GM21619 (cell line): ENCODE measurements at regions not wholly inside any gene's neighbourhood (a gene's known extent, or its start where the extent isn't known, plus 50 kb on each side); places are given as distances from the start of the nearest gene placed in this dataset.
"Not testable (repeated sequence)": the region's sequence is repeated elsewhere in the genome, so short reads cannot be mapped to it uniquely, and the experiment has no call there.

Experiments used
- ATAC-seq: cut with Tn5 transposase; IDR thresholded peaks from one replicate; pipeline ENCODE4 v1.9.1; 2021; ENCODE audit not compliant: unreplicated experiment

DNA sequence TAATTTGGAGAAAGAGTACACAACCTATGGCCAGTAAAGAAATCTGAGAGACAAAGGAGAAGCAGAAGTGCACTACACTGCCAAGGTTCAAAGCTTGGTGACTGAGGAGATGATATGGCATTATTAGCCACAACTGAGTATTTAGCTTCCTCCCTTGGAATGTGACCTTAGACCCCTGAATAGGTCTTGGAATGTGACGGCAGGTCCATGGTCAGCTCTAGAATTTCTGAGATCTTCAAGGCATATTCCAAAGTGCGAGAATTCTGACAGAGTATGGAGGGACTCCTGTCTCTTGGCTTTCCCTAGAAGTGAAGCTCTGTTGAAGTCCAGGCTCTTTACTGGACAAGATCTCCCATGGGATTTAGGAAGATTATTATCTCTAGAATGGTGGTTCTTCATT, 130.0 kb upstream of the FN1 start:
- no peak for ATAC-seq

DNA sequence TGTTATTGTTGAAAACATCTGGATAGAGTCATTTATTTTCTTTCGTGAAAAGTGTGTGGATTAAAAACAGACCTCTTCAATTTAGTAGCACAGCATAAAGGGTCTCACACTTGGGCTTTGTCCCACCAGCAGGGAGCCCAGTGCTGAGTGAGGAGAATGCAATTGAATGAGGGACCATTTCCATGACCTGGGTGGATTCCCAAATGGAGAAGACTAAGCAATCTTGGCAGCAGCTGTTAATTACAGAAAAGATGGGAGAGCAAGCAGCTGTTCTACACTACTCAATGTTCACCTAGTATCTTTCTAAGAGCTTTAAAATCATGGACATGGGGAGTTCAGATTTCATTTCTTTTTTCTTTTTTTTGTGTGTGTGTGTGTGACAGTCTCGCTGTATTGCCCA, 121.8 kb upstream of the FN1 start:
- no peak for ATAC-seq

DNA sequence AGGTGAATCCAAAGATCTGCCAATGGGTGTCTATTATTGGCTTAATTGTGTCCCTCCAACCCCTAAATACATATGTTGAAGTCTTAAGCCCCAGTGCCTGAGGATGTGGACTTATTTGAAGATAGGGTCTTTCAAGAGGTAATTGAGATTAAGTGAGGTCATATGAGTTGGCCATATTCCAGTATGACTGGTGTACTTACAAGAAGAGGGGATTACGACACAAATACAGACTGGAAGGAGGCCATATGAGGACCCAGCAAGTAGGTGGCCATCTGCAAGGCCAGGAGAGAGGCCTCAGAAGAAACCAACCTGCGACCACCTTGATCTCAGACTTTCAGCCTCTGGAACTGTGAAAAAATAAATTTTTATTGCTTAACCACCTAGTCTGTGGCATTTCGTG, 121.1 kb upstream of the FN1 start:
- ATAC-seq = no peak

DNA sequence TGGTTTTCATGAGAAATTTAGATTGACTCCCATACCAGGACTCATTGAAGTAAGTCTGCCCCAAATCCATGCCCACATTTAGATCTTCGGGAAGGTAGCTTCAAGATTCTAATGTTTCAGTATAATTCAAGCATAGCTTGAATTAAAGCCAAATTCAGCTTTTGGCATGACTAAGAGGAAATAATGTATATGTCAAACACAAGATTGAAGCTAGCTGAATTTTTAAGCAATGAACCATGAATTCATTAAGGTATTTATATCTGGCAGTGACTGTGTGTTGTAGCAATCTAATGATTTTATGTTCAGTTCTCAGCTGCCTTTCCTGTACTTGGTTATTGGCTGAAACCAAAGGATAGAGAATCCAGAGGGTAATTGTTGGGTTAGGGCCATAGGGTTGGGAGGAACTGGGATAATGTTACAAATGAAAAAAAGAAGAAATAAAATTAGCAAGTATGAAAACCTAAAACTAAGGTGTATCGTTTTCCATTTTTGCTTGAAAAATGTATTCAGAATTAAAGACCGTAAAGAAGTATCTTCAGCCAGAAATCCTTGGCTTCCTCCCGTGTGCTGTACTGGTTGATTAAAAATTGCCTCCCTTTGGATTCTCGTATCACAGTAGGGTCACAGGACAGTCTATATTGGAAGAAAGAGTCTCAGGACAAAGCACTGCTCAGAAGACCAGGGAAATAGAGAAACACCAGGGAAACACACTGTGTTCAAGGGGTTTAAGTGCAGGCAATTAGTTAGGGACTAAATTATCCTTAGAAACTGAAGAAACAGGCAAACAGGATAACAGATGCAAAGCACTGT, 119.0 kb upstream of the FN1 start:
- no peak for ATAC-seq

DNA sequence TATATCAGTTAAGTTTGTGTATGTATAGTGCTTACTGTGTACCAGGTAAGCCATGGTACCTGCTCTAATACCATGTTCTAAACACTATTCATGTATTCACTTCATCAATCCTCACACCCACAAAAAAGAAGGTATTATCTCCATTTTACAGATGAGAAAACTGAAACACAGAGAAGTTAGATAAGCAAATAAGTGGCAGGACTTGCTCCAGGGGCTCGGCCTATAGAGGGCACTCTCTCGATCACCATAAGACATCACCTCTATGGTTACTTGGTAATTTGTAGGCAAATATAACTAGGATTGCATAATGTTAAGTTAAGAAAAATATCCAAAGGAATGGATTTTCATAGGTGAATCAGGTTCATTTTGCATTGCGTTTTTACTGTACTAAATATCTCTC, 118.1 kb upstream of the FN1 start:
- no peak for ATAC-seq

DNA sequence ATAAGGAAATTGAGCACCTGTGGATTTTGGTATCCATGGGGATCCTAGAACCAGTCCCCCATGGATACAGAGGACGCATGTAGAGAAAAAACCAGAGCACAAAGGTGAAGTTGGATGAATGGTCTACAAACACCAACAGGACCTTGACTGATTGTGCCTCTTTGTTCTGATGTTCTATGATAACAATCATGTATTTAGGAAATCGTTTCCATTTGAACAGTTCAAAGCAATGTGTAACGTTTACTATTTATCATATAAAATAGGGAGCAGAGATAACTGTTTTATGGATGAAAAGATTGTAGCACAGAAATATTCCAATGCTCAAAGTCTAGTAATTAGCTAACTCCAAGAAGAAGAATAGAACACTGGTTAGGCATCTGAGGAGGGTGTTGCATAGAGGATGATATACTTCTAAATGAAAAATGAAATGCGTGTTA, 116.3 kb upstream of the FN1 start:
- no peak for ATAC-seq

DNA sequence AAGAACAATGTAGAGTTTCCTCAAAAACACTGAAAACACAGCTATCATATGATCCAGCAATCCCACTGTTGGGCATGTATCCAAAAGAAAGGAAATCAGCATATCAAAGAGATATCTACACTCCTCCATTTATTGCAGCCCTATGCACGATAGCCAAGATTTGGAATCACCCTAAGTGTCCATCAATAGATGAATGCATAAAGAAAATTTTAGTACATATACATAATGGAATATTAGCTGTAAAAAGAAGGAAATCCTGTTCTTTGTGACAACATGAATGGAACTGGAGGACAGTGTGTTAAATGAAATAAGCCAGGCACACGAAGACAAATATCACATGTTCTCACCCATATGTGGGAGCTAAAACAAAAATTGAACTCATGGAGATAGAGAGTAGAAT, 114.5 kb upstream of the FN1 start:
- no peak for ATAC-seq

DNA sequence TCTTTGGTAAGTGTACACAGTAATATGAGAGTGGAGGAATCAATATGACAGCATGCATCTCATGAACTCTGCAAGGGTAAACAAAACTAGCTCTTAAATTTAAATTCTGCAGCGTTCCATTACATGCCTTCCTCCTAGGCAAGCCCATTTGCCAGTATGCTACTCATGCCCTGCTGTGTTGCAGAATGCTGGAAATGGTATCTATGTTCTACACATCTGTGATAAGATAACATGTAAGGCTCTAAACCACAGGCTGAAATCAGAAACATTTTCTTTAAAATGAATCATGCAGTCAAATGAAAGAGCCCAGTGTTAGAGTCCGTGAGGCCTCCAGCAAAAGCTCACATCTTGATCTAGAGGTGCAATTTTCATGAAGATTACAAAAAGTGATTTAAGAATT, 112.8 kb upstream of the FN1 start:
- ATAC-seq = no peak

DNA sequence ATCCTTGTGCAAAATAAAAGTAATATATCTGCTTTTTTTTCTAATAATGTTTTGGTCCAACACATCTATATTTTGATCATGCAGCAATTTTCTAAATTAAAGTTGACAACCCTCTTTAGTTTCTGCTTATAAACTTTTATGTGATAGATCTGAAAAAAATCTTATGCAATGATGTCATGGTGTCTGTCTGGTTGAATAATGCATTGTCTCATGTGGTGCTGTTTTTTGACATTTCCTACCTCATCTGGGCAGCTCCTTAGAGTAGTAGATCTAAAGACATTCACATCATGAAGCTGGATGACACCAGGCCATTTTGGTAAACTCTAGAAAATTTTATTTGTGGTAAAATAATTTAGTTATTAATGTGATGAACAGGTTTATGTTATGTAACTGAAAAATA, 106.8 kb upstream of the FN1 start:
- no peak for ATAC-seq

DNA sequence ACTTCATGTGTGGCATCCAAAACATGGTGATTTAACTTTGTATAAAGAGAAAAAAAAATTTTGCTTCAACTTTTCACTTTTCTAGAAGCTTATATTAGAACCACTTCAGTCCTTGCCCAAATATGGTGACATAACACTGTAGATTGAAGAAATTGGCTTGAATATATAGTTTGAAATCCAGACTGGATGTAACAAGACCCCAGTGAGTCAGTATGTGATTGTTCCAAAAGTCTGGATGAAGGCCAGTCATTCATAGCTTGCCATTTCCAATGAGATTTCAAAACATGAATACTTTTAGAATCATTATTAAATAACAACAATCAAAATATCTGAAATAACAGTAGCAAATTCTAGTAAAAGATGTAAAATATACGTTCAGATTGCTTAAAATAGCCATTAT, 104.8 kb upstream of the FN1 start:
- no peak for ATAC-seq

DNA sequence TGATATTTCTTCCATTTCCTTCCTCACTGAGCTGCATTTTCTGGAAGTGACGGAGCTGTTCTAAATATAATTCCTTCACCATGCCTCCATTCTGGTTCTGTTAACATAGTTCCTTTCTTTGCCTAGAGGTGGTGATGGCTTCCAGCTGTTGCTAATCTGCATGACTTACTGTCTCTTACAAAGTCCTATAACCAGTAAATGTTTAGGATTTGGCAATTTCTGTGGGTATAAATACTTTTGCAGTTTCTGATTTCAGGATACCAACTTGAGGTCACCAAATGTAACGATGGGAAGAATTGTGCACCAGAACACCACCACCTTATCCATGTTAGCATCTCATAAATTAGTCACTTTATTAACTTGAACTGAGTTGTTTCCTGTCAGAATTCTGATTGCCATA, 101.7 kb upstream of the FN1 start:
- ATAC-seq = no peak

DNA sequence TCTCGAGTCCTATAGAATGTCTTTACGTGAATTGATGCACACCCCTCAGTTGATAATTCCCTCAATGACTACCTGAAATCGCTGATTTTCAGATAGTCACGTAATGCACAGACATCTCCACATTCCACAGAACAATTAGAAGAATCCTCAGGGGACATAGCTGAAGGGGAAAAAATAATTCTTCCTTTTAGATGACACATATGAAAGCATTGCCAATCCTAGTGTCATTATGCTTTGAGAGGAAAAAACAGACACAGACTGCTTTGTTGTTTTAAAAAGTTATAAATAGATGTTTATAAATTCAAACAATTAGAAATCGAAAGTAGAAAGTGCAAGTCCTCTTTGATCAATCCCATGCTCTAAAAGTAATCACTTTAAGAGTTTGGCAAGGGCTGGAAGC, 100.6 kb upstream of the FN1 start:
- no peak for ATAC-seq

DNA sequence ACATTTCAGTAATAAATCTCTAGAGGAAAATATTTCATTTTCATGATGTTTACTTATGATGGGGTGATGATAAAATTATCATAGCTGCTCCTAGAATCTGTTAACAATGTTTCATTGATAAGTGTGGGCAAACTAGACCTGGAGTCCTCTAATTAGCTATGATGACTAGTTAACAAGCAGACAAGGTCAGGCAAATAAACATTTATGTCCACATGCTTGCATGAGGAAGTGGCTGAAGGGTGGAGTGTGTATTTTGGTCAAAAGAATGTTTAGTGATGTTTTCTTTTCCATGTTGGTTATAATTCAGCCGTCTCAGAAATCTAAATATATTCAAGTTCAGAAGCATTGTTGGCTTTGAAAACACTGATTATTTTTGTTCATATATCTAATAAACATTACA, 99.9 kb upstream of the FN1 start:
- no peak for ATAC-seq

DNA sequence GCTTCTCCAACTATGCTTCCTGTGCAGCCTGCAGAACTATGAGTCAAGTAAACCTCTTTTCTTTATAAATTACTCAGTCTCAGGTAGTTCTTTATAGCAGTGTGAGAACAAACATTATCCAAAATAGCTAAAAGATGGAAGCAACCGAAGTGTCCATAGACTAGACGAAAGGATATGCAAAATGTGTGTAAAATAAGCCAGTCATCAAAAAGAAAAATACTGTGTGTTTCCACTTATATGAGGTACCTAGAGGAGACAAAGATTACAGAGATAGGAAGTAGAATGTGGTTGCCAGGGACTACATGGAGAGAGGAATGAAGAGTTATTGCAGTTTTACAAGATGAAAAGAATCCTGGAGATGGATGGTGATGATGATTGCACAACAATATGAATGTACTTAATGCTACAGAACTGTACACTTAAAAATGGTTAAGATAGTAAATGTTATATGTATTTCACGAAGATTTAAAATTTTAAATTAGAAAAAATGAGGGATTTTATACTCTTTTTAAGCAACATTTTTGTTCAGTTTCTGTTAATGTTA, 99.3 kb upstream of the FN1 start:
- no peak for ATAC-seq

DNA sequence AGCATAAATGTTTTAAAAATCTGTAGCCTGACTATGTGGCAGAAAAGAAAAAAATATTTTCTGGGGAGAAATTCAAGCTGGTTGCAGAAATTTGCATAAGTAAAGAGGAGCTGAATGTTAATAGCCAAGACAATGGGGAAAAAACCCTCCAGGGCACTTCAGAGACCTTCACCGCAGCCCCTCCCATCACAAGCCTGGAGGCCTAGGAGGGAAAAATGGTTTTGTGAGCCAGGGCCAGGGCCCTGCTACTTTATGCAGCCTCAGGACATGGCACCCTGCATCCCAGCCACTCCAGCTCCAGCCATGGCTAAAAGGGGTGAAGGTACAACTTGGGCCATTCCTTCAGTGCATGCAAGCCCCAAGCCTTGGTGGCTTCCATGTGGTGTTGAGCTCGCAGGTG, 97.8 kb upstream of the FN1 start:
- ATAC-seq = not testable (repeated sequence)

DNA sequence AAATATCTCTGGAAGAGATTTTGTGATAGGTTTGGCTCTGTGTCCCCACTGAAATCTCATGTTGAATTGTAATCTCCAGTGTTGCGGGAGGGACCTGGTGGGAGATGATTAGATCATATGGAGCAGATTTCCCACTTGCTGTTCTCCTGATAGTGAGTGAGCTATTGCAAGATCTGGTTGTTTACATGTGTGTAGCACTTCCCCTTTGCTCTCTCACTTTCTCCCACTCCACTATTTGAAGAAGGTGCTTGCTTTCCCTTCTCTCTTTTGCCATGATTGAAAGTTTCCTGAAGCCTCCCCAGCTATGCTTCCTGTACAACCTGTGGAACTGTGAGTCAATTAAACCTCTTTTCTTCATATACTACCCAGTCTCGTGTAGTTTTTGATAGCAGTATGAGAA, 97.0 kb upstream of the FN1 start:
- no peak for ATAC-seq

DNA sequence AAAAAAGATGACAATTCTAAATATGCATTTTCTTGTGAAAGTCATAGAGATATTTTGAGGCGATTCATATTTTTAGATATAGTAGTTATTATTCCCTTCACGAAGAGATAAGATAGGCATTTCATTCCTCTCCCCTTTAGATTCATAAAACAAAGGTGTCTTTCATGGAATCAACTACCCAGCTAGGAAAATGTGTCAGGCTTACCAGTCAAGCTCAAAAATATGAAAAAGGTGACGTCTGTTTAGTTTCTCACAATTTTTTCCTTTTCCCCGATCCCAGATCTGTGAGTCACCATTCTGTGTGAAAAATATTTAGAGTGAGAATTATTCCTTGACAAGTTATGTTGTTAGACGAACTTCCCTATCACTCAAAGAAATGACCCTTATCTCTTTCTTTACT, 95.4 kb upstream of the FN1 start:
- no peak for ATAC-seq

DNA sequence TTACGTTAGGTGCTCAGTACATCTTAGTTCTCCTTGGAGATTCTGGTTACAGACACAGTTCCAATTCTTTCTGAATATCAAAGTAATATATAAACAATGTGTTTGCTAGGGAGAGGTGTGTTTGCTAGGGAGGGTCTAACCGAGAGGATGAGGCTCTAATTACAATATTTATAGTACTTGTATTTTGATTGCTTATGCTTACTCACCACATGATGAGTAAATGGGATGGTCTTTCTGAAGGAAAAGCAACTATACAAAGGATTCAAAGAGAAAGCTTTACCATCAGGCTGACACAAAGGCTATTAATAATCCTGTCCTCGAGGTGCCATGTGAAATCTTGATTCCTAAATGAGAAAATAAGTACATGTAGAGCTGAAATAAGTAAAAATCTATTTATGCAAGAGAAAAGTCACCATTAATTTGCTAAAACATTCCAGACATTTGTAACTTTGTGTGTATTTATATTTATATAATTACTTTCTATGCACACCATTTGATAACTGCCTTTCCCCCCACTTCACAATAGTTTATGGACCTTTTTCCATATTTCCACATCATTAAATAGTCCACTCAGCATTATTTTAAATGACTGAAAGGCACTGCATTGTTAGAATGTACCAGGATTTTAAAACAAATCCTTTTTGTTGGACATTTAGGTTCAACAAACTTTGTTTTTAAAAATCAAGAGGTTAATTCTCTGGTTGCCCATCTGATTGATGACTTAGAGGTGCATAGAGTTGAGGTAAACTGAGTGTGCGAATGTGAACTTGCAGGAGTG, 94.5 kb upstream of the FN1 start:
- ATAC-seq = no peak

DNA sequence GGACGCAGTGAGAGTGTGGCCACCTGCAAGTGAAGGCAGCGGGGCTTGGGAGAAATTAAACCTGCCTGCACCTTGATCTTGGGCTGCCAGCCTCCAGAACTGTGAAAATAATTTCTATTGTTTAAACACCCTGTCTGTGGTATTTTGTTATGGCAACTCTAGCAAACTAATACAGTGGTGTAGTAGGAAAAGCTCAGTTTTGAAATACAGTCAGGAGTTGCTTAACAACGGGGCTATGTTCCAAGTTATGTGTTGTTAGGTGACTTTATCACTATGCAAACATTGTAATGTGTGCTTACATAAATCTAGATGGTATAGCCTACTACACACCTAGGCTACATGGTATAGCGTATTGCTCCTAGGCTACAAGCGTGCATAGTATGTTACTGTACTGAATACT, 93.4 kb upstream of the FN1 start:
- ATAC-seq = no peak

DNA sequence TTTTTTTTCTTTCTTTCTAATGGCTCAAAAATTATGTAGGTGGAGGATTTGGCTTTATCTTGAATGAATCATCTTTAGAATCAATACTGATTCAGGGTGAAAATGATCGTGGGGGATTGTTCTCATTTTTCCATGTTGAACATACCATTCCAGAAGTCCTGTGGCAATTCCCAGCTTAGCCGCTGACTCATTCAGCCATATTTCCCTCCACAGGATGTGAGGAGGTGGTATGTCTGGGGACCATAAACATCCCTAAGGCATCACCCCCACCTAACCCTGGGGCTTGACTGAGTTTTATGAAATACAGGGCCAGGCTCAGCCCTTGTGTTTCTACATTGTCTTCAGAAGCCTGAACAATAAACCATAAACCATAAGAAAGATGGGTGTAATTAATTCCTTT, 92.7 kb upstream of the FN1 start:
- no peak for ATAC-seq

DNA sequence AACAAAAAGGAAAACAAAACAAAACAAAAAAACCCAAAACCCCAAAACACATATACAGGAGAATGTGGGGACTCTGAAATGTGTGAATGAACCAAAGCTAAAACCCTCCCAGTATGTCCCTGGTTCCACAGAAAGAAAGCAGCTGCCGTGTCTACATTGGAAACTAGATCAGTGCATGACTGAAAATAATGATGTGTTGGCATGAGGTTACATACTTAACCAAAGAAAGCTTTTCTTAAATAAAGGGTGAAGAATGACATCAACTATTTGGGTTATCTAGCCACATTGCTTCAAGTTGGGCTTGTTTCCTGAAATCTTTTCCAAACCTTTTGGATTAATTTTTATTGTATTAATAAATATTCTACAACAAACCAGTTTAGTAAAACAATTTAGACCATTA, 91.9 kb upstream of the FN1 start:
- ATAC-seq = no peak

DNA sequence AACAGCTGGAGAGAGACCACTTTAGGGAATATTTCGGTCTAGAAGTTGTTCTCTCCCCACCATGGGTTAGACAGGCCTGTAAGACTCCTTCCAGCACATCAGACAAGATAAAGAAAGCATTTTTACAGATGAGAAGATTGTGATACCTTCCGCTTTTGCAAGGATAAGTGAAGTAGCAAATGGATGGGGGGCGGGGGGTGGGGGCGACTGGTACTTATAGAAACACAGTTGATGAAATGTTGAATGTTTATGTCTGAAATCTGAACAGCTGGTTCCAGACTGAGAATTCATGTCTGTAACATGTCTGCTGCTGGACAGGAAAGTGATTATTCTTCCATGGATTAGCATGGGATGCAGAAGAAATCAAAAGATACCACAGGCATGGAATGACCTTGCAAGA, 90.5 kb upstream of the FN1 start:
- no peak for ATAC-seq
